ENCODE measurements at regions not wholly inside any gene's neighbourhood (a gene's known extent, or its start where the extent isn't known, plus 50 kb on each side); places are given as distances from the start of the nearest gene placed in this dataset.
"Not testable (repeated sequence)": the region's sequence is repeated elsewhere in the genome, so short reads cannot be mapped to it uniquely, and the experiment has no call there.

- DNase-seq, result no peak
Observed at GRCh38 chr14:39722547-39723273, 290.5 kb upstream of the FBXO33 start.

- DNase-seq, result no peak
Observed at GRCh38 chr14:39716987-39717570, 284.8 kb upstream of the FBXO33 start.

GRCh38 chr14:39712293-39712999 lies 280.2 kb upstream of the FBXO33 start:
- DNase-seq, result no peak

GRCh38 chr14:39704594-39704993 lies 272.4 kb upstream of the FBXO33 start:
- DNase-seq, result no peak

GRCh38 chr14:39694341-39694740 lies 262.1 kb upstream of the FBXO33 start:
- DNase-seq, result no peak

GRCh38 chr14:39683691-39684260 lies 251.5 kb upstream of the FBXO33 start:
- DNase-seq, result peak; percentile 35

- DNase-seq, result no peak
Observed at GRCh38 chr14:39682582-39682981, 250.3 kb upstream of the FBXO33 start.

- no peak for DNase-seq
Observed at GRCh38 chr14:39681782-39682399, 249.7 kb upstream of the FBXO33 start.

- no peak for DNase-seq
Observed at GRCh38 chr14:39680777-39681176, 248.5 kb upstream of the FBXO33 start.

- no peak for DNase-seq
Observed at GRCh38 chr14:39673734-39674133, 241.5 kb upstream of the FBXO33 start.

- DNase-seq, result peak; percentile 86
Observed at GRCh38 chr14:39673270-39673711, 241.1 kb upstream of the FBXO33 start.

- DNase-seq, result no peak
Observed at GRCh38 chr14:39668449-39668848, 236.2 kb upstream of the FBXO33 start.

GRCh38 chr14:39666386-39666785 lies 234.2 kb upstream of the FBXO33 start:
- DNase-seq, result peak; percentile 11

GRCh38 chr14:39665075-39665475 lies 232.8 kb upstream of the FBXO33 start:
- peak; percentile 18 for DNase-seq

- DNase-seq, result no peak
Observed at GRCh38 chr14:39664646-39665045, 232.4 kb upstream of the FBXO33 start.

GRCh38 chr14:39641224-39641623 lies 209.0 kb upstream of the FBXO33 start:
- DNase-seq, result no peak

- not testable (repeated sequence) for DNase-seq
Observed at GRCh38 chr14:39639009-39639408, 206.8 kb upstream of the FBXO33 start.

- no peak for DNase-seq
Observed at GRCh38 chr14:39628087-39628486, 195.9 kb upstream of the FBXO33 start.

GRCh38 chr14:39626589-39627576 lies 194.7 kb upstream of the FBXO33 start:
- DNase-seq, result no peak

- no peak for DNase-seq
Observed at GRCh38 chr14:39621678-39622077, 189.4 kb upstream of the FBXO33 start.

GRCh38 chr14:39621223-39621622 lies 189.0 kb upstream of the FBXO33 start:
- DNase-seq, result no peak

GRCh38 chr14:39617537-39617936 lies 185.3 kb upstream of the FBXO33 start:
- DNase-seq, result no peak

Measured in fibroblast of upper back skin (primary cell).